ENCODE measurements at regions not wholly inside any gene's neighbourhood (a gene's known extent, or its start where the extent isn't known, plus 50 kb on each side); places are given as distances from the start of the nearest gene placed in this dataset.

DNA sequence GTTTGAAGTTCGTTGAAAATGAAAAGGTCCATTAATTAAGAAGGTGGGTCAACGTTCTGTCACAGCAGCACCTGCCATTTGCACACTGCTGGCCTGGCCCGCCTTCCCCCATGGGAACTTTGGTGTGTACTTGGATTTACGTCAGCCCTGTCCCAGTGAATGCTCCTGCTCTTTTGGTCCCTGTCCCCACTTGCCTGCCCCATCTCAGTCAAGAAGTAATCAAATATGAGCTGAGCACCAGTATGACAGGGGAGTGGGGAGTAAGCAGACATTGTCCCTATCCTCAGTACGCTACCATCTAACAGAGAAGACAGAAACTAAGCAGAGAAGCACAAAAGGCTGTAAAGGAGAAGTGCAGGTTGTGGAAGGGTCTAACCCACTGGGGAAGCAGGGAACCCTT lies 65.1 kb downstream of the SLC4A3 start:
- DNase-seq = no peak

DNA sequence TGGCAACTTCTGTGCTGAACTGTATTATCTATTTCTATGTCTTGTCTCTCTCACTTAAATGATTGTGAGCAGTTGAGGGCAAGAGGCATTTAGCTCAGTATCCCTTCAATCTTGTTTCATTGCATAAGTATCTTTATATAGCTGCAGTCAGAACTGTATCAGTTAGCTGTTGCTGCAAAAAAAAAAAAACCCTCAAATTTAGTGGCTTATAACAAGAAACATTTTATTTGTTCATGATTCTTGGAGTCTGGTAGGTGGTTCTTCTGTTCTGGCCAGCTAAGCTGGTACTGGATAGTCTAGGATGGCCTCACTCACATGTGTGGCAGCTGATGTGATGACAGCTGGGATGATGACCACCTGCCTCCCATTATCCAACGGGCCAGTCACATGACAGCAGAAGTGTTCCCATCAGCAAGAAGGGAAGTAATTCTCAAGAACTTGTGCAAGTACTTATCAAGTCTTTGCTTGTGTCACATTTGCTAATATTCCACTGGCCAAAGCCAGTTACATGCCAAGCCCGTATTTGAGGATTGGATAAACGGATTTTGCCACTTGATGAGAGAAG lies 67.8 kb downstream of the SLC4A3 start:
- DNase-seq = no peak

DNA sequence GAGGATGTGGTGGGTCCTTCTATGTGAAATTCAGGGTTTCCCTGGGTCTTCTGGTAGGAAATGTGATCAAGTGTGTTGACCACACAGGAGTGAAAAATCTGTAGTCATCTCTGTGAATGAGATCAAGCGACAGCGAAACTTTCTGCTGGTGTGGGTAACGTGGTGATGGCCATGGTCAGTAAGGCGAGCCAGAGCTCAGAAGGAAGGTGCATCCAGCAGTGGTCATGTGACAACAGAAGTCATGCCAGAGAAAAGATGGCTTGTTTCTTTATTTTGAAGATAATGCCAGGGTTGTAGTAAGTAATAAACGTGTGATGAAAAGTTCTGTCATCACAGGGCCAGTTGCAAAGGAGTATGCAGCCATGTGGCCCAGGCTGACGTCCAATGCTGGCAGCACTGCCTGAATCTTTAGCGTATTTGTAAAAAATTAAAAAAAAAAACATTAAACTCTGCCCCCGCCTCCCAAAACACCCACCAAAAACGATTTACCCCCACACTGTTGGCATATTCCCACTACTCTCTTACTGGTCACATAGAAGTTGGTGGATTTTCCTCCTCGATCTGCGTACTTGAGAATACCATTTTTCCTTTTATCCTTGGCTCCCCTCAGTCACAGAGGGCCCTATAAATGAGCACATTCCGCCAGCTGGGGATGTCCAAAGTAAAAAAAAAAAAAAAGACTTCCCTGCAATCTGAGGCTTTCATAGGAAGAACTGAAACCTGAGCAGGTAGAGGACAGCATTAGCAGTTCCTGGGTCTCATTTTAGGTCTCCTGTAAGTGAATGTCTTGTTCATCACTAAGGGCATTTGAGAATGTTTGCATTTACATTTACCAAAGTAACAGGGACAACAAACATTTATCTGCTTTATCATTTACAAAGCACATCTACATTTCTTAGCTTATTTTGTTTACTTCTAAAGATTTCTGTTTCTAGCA lies 70.6 kb downstream of the SLC4A3 start:
- DNase-seq = no peak

DNA sequence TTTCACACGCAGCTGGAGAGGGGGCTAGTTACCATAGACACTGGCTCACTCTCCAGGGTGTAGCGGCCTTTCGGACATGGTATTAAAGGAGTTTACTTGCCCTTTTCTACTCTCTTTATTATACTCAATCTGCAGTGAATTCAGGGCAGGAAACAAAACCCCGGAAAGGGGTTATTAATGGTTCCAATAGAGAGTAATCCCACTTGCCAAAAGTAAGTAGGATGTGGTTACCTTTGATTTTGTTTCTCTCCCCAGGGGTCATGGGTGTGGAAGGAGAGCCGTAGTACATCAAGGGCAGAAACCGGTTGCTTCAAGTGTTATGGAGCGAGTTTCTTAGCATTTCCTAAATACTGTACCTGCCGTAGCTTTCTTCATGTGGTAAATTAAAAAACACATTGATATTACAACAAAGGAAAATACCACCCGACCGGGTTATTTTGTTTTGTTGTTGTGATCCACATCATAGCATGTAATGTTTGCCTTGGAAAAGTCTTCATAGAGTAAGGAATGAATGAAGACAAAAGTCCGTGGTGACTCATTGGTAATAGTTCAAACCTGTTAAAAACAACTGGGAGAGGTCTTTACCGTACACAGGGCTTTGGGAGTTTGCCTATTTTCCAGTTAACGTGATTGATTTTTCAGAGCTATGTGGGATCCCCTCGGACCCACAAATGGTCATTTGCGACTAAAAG lies 71.5 kb downstream of the SLC4A3 start:
- no peak for DNase-seq

DNA sequence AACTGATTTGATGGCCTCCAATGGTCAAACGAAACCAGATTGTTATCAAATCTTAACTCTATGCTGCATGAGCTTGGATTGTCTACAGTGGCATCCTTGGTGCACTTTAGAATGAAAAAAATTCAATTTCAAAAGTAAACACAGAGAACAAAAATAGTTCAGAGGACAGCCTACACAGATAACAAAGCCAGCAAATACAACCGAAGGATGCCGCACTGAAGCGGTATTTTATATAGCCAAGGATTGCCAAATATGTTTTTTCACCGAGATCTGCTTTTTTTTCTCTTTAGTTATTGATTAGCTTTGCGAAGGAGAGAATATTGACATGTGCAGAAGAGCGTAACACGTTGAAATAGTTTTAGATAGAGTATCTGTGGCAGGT lies 72.0 kb downstream of the SLC4A3 start:
- no peak for DNase-seq

DNA sequence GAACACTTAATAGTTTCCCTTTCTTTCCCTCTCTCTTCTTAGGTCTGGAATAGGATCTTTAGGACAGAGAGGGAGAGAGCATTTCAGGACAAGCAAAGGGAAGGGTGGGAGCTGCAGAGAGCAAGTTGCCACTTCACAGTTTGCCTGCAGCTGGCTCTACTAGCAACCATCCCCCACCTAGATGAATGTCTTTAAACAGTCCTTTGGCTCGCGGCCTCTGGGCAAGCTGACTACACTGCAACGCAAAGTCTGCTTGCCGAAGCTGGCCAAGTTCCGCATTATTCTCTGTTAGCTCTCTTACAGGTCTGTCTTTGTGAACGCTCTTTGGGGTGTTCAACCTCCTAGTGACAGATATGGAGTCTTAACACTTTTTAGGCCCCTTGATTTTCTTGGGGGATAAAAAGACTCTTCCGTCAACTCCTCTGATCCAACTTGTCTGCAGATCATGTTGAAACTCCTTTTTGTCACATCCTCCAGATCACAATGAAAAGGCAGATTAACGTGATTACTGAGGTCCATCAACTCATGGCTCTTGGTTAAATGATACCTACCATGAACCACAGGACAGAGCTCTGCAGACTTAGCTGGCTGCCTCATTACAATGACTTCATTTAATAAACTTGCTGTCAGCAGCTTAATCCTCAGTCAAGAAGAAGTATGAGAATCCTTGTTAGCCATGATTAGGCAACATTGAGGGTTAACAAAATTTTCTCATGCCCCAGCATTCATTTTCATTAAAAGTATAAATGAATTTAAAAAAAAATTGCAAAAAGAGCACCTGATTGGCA lies 74.6 kb downstream of the SLC4A3 start:
- no peak for DNase-seq

DNA sequence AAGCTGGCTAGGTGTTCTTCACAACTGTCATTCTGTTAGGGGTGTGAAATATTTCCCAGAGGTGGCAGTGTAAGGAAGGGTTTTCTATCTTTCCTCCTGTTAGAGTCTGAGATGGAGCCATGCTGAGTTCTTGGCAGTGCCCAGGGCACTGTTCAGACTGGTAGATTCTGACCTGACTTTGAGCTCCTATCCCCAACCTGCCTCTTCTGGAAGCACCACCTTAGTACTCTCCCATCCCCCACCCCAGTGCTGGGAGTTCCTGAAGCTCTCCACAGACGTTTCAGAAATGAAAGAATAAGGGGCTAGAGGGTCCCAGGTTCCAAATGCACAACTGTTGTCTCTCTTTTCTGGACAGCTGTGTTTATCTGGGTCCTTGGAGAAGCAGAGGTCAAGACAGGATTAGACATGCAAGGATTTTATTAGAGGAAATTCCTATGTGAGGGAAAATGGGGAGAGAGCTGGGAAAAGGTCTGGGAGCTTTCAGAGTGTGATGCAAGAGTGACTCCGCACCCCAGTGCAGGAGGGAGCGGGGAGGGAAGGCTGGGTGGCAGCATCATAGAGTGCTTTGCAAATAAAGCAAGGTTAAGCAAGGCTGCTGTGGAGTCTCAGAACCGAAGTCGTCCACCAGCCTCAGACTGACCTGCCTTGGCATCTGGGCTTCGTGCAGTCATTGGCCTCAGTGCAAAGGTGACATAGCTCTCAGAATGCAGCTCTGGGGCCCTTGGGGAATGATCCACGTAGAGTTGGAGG lies 75.5 kb downstream of the SLC4A3 start:
- no peak for DNase-seq

DNA sequence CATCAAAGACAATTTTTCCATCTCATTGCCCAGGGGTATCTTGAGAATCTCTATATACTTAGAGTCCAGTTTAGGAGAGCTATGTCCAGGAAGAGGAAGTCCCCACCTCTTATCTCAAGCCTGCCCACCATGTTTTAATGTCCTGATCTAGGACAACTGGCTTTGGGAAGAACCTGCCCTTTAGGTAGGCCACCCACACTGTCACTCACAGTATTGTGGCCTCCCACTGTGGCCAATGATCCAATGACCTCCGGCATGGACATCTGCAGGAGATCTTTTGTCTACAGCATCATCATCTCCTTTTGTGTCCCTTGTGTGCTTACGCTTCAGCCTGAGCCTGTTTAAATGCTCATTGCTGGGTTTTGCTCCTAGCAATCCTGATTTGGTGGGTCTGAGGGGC lies 77.4 kb downstream of the SLC4A3 start:
- no peak for DNase-seq

DNA sequence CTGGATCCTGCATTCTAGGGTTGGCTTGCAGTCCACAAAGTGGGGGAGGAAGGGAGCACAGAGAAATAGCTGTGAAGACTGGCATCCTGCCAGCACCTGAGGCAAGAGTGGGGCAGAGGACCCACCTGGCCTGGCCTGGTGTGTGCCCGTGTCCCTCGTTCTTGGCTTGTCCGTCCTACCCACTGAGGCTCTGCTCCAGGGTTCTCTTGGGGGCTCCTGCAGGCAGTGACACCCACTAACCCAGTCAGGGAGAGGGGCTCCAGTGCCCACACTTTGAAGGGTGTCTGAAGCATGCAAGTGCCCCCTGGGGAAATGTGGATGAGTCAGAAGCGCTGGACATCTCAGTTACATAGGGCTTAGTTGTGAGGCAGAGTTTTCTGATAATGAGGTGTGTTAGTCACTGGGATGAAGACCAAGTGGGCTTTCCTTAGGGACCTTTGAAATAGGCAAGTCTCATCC lies 79.4 kb downstream of the SLC4A3 start:
- no peak for DNase-seq

DNA sequence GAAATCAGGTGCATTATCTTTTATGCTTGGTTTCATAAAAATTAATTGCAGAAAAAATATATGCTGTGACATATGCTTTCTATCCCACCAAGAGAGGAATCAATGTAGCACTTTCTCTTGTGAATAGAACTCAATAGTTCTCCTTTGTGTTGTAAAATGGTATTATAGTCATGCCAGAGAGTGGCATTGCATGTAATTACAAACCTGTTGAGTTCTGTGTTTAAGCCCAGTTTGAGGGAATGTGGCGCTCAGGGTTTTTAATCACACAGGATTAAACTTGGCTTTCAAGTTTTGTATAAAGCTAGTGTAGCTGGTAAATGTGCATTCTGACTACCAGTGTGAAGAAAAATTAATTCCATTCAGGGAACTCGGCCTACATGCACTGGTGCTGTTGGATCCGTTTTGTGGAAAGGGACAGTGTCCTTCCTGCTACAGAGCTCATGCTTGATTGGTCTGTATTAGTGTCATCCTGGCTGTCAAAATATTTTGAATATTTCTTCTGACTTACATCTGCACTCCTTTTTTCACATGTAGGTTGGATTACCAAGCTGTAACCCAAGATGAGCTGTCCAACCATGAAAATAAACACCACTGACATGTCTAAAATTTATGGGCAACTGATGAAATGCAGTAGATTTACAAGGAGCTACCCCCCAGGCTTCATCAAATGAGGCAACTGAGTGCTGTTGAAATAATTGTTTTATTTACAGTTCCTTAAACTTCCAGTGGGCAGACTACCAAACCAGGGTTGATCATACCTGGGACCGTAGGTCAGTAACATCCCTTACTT lies 80.3 kb downstream of the SLC4A3 start:
- DNase-seq = no peak

DNA sequence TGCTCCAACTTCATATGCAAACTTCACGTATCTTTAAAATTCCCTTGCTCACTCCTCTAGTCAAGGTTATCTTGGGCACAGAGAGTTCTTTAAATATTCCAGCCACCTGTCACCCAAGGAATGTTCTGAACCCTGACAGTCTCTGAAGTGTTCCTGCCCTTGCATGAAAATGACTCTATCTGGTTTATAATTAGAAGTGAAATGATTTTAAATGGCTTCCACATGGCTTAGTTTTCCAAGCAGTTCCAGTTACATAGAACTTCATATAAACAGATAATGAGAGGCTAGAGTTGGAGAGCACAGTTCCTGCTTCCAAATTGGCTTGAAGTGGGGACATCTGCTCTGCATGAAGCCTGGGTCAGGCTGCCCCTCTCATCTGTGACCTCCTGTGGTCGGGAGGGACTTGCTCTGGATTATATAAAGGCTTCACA lies 81.9 kb downstream of the SLC4A3 start:
- DNase-seq = no peak

DNA sequence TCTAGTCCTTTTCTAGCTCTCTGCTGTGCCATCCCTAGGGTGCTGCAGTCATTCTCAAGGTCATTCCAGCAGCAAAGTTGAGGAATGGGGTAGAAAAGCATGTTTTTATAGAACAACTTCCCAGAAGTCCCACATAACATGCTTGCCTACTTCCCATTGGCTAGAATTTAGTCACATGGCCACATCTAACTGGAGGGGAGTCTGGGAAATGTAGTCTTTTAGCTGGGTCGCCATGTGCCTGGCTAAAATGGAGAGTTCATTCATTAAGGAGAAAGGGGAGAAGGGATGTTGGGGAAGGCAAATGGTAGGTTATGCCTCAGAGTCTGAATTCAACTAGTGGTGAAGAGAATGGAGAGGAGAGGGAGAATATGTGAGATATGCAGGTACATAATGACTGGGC lies 85.7 kb downstream of the SLC4A3 start:
- no peak for DNase-seq

DNA sequence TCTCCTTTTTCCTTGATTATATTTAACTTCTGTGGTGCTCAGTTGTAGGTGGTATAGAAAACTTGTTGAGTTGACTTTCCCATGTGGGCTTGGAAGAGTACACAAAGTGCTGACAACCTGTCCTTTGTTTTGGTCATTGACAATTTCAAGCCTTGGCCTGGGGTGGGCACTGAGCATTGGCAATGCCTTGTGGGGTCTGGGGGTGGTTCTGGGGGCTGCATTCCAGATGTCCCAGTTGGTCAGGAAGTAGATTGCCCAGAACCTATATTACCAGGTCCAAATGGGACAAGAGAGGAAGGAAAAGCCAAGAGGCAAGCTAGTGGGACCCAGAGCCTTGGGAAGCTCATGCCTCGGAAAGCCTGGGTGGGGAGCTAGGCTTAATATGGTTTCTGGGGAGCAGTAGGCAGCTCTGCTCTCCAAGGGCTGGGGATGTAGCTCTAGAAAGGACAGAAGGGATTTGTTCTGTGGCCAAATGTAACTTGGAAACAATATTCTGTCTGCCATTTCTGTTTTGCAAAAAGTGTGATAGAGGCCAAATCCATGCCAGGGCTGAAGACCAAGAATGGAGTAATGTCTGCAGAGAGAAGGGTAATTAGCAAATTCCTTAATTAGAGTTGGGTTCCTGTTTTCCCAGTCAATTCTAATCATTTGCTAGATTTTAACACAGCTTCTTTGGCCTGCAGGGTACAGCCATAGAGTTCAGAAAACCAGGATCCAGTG lies 87.4 kb downstream of the SLC4A3 start:
- no peak for DNase-seq

DNA sequence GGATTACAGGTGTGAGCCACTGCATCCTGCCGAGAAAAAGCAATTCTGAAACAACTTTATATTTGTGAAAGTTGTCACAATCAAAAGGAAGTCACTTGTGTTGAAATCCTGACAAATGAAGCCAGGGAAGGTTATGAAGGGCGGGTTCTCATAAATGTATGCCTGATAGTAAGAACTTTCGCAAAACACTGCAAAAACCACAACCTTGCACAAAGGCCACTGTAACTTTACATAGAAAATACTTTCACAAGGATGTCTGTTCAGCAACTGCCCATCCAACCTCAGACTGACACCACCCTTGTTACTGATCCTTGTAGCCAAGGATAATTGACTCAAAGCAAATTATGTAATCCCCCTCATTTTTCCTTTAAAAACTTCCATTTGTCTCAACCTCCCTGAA lies 90.6 kb downstream of the SLC4A3 start:
- DNase-seq = no peak

DNA sequence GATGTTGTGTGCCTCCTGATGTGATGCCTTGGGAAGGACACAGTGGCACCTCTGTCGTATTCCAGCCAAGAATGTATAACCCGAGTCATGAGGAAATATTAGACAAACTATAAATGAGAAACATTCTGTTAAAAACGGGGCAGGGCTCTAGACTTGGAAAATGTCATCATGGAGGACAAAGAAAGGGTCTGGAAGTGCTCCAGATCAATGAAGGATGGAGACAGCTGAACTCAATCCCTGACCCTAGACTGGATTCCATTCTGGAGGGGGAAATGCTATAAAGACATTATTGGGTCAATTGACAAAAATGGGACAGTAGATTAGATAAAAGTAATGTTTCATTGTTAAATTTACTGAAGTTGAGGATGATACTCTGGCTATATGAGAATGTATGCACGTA lies 92.1 kb downstream of the SLC4A3 start:
- no peak for DNase-seq

DNA sequence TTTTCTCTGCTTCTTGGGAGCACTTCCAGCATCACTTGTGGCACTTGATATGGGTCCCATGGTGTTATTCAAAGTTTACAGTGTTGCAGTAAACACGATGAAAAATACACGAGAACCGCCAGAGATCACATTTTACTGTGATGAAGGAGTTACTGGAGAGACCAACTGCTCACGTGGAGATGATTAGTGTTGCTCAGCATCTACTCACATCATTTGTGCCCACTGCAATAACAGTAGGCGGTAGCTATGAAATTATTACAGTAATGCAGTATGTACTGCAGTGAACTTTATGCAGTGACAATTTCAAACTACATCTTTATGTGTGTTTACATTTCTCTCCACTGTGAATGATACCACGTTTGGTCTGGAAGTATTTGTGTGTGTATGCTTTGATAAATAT lies 93.5 kb downstream of the SLC4A3 start:
- no peak for DNase-seq

DNA sequence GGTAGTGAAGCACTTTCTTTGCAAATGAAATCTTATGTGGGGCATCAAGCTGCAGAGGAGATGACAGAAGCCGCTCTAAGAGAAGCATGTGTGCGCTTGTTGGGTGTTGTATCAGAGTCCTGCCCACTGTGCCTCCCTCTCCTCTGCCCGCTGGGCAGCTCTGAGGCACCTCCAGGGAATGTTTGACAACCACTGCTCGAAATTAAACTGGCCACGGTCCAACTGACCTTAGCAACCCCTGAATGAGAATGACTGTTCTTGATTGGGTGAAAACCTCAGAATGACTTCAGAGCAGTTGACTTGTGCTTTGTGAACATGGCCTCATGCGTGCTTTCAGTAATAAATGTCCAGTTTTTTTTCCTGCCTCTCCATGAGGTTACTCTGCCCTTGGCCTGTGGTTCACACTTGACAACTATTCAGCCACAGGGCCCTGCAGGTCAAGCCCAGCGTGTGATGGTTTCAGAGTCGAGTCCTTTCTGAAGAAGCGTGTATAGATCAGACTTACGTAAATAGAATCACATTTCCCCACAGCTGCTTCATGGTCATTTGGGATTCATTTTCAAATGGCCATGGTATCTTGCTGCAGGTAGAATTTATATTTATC lies 94.9 kb downstream of the SLC4A3 start:
- no peak for DNase-seq

DNA sequence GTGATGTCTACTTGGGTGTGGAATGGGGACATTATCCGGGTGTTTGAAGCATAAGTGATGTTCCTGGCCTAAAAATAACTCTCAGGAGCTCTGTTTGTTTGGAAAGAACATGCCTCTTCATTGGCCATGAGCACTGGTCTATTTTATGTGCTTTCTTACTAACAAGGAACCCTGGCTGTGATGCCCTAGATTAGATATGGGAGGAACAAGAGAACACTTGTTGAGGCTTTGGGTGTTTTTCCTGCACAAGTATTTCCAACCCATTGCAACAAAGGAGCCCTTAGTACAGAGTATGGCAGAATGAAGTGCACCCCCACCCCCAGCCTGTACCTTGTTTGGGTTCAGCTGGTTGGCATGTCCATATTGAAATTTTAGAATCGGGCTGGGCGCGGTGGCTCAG lies 95.9 kb downstream of the SLC4A3 start:
- no peak for DNase-seq

DNA sequence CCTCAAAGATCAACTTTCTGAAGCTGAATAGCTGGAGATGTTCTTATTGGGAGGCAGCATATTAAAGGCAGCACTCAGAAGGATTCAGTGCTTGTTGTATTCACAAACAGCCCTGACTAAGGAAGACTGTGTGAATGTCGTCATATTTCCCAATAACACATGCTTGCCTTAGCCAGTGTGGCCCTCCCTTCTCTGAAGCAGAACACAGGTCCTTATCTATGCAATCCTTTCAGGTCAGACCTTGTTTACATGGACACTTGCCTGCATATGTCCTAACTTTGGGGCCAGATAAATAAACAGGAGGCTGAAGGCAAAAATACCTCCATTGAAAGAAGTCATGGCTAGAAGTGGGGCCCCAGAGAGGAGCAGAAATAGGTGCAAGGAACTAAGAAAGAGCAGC lies 97.2 kb downstream of the SLC4A3 start:
- DNase-seq = no peak

DNA sequence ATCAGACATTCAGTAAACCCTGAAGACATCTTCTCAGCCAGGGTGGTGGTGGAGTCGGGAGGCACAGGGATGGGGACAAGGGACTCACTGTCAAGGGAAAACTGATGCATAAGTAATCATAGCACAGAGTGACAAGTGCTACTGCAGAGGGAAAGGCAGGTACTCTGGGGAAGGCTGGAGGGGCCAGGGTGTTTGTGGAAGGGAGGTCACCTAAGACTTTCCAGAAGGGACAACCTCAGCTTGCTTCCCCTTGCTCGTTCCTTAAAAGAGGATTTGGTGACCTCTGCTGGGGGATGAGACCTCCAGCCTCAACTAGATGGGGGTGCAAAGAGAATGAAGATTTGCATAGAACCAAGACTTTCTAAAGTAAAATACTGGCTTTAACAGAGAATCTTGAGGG lies 99.5 kb downstream of the SLC4A3 start:
- no peak for DNase-seq

Measured in activated naive CD4-positive, alpha-beta T cell treated with Interleukin-2 at 50 U/mL for 16 hours (primary cell).